Ammon's horn (tissue), 1 donor: ENCODE measurements at regions not wholly inside any gene's neighbourhood (a gene's known extent, or its start where the extent isn't known, plus 50 kb on each side); places are given as distances from the start of the nearest gene placed in this dataset.
"Not testable (repeated sequence)": the region's sequence is repeated elsewhere in the genome, so short reads cannot be mapped to it uniquely, and the experiment has no call there.

Source experiments
- DNase-seq: peaks from one replicate; pipeline ENCODE4 v3.0.0-alpha.2; 2016; ENCODE audit warnings: low spot score

DNA sequence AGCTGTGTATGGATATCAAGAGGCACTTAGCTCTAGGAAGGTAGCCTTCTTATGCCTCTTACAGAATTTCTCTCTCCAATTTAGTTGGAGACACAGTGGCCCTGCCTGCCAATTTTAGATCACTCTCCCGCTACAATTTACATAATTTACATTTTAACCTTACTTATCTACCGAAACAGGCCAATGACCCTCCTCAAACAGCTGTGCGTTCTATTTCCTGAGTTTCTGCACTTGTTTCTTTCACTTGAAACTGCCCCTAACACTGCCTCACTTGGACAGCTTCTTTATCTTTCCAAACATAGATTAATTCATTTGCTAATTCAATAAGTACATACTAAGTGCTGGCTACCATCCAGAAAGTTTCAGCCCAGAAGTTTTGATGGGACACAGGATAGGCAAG is 52.9 kb upstream of the HDDC2 start:
- no peak for DNase-seq

DNA sequence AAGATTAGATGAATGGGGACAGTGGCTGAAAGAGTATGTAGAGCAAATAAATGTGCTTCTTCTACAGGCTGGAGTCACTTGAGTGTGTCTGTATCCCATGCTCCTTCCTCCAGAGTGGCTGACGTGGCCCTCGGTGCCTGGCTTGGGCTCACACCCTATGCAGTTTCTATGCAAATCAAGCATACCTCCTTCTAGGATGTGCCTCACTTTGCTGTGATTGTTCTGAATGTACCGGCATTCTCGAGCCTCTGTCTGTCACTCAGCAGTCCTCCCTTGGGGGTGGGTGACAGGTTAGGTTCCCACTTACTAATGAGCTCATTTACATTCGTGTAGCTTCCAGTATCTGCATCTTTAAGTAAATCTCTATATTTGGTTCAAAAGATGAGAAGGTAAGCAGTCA is 55.1 kb upstream of the HDDC2 start:
- DNase-seq = no peak

DNA sequence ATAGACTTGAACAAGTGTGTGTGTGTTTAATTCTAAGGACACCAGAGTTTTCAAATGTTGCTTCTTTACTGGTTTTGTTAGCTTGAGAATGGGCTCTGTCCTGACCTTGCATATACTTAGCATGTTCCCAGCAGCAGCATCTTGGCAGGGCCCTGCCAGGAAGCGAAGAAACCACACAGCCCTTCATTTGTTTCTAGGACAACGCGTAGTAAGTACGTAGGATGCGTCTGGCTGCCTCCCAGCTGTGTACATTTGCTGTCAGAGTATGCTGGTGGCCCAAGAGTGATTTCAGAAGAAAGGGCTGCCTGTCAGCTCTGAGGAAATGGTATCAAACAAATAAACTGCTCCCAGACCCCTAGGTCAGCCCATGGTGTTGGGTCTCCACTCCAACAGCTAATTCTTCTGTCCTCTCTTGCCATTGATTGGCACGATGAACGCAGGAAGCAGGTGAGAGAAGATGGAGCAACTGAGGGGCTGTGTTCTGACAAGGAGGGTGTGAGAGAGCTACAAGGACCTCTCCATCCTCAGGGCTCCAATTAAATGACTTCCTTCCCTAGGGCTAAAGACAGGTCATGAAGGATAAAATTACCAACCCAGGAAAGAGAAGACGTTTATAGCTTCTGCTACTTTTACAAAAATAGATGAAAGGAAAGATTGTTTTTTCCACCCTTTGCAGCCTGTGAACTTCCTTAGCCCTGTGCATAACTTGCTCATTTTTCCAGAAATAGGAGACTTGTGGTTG is 55.9 kb upstream of the HDDC2 start:
- DNase-seq = peak; percentile 45

DNA sequence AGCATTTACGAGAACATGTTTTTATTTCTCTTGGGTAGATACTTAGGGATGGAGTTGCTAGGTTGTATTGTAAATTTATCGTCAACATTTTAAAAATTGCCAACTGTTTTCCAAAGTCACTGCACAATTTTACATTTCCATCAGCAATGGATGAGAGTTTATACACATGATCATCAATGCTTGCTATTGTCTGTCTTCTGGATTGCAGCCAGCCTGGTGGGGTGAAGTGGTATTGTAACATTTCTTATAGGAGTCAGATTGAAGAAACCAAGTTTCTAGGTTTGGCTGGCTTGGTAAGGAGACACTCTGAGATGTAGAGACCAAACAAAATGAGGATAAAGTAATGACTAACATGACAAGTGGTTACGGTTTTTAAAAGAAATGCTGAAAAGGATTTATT is 57.1 kb upstream of the HDDC2 start:
- no peak for DNase-seq

DNA sequence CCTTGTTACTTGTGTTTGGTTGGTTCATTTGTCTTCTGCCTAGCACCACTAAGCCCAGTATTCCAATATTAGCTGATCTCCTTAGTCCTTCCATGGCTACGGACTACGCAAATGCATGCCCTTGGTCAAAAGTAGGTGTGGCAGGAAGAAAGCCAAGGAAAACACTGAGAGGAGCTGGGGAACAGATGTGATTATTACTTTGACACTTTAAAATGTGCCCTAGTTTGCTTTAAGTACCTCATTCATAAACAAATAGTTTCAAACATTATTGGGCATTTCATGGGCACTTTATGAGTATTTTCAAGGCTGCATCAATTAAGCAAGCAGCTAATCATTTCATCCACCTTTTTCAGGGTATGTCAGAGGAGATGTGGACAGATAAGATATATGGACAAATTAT is 60.1 kb upstream of the HDDC2 start:
- DNase-seq = no peak

DNA sequence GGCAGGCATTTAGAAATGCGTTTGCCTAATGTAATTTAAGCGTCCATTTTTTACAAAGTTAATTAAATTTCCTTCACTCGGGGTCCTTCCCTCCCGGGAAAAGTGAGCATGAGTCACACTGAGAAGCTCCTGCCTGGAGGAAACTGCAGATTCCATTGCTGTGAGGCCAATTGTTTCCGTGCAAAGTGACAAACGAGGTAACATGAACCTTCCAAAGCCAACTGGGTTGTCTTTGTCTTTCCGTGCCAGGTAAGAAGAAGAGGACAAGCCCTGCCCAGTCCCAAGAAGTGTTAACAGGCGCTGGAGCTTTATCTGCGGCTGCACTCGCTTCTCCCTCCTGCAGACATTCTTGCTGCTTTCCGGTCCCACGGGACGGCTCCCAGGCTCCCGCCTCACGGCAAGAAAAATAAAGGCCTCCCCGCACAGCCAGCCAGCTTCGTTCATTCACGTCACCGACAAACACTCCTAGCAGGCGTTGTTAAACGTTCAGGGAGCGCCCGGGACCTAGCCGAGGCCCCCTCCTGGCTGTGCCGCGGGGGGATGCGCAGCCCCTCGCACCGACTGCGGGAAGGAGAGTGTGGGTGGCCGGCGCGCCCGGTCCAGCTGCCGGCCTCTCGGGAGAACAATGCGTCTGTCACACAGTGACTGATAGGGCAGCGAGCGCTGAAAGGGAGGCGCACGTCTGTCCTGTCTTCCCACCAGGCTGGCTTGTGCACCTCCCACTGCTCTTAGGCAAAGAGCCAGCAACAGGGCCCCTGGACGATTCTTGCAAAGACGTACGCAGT is 61.5 kb upstream of the HDDC2 start:
- peak; percentile 39 for DNase-seq

DNA sequence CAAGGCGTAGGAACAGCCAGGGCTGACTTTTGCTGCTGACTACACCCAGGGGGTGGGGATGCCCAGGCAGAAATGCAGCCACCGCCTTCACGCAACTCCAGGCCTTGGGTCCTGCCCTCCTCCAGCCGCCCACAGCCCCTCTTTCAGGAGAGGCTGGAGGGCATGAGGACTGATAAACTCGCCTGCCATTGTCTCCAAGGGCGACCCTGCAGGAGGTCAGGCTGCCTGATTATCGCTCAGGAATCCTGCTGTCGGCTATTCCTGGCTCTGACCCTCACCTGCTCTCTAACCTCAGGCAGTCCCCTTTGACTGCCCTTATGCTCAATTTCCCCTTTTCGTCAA is 62.0 kb upstream of the HDDC2 start:
- DNase-seq = no peak

DNA sequence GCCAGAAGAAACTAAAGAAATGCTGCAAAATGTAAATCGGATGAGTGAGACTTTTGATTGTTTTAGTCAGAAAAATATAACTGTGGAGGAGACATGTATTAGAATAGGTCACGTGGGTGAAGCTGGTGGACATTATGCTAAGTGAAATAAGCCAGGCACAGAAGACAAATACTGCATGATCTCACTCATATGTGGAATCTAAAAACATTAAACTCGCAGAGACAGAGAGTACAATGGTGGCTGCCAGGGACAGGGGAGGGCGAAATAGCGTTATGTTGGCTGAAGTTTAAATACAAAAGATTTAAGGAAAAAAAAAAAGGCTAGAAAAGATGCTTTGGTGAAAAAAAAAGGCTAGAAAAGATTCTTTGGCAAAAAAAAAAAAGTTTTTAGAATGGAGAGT is 63.5 kb upstream of the HDDC2 start:
- no peak for DNase-seq

DNA sequence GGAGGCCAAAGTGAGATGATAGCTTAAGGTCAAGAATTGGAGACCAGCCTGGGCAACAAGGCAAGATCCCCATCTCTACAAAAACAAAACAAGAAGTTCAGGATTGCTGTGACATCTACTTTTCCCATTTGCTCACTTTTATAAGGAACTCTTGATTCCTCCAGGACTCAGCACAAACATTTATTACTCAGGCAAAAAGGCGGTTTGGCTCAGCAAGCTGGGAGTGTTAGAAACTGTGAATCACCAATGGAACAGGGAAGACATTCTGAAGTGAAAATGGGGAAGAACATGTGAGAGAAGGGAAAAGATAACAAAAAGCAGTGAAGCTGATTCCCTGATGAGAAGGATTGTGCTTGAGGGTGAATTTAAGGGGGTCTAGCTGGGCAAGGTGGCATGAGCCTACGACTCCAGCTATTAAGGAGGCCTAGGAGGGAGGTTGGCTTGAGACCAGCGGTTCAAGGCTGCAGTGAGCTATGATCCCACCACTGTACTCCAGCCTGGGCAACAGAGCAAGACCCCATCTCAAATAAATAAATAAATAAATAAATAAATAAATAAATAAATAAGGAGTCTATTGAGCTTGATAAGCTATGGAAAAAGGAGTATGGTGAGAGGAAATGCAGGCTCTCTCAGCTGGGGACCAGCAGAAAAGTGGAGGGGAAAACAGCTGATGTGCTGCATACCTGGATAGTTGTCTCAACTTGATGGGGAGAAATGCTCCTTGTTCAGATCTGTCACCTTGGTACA is 65.4 kb upstream of the HDDC2 start:
- no peak for DNase-seq

DNA sequence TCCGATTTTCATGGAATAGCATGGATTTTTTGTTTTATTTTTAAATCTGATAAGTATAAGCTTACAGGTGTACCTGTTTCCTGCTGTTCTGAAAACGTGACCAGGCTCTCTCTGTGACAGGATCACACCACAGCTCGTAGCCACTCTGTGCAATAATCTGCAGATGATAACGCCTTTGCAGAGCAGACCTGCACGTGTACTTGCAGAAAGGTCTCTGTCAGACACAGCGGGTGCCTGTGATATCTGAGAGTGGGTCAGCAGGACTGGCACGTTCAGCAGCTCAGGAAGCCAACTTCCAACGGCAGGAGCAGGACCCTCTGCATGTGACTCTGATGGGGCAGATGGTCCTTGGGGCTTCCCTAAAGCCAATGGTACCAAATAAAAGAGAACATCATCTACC is 68.6 kb upstream of the HDDC2 start:
- DNase-seq = no peak

DNA sequence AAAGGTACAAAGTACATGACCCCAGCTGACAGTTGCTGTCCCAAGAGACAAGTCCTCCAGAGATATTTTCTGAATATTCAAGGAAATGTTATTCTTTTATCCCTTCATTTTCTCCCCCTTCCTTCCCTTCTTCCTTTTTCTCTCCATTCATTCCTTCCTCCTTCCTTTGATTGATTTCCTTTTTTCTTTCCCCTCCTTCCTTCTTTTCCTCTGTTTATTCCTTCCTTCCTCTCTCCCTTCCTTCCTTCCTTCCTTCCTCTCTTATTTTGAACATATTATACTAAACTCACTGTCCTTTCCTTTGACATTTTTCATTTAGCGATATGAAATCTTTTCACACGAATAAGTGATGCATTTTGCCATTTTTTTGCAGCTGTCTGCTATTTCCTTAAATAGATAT is 73.2 kb upstream of the HDDC2 start:
- no peak for DNase-seq

DNA sequence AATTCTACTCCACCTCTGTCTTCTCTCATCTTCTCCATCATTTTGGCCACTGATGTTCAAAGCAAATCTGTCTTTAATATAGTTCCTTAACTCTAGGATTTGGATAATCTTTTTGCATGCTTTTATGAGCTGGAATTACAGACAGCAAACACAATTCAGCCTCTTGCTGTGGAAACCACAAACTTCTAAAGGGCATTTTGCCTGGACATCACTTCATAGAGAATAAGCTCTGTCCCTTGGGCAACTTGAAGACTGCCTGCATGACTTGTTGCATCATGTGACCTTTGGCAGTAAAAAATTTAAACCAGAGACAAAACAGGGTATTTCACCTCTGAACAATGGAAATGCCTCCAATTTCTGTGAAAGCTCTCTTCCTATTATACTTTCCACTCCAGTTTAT is 74.1 kb upstream of the HDDC2 start:
- no peak for DNase-seq

DNA sequence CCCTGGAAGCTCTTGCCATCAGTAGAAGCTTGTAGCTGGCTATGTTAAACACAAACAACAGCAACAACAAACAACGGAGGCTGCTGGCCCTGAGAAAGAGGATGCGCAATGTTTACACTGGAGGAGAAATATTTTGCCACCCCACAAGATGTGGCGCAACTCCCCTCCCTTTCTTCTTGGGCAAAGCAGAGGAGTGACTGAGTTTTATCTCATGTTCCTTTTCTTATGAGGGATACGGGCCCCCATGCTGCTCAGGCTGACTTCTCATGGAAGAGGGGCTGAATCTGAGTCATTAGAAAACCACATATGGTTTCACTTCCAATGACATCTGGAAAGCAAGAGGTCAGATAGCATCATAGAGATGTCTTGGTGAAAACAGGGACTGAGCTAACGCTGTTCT is 75.9 kb upstream of the HDDC2 start:
- DNase-seq = peak; percentile 12

DNA sequence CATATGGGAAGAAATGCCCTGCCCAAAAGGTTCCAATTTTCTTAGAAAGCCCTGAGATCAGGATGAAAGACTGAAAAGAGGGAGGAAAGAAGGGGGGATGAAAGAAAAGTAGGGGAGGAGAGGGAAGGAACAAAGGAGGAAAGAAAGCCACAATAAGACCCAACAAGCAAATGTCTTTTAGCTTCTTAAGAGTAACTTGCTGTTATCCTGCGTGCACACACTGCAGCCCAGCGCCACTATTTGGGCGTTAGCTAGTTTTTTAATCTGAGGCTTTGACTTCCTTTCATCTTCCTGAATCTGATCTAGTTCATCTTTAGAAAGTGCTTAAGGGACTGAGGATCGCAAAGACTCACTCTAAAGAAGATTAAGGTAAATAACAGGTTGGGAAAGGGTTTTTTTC is 77.4 kb upstream of the HDDC2 start:
- DNase-seq = no peak

DNA sequence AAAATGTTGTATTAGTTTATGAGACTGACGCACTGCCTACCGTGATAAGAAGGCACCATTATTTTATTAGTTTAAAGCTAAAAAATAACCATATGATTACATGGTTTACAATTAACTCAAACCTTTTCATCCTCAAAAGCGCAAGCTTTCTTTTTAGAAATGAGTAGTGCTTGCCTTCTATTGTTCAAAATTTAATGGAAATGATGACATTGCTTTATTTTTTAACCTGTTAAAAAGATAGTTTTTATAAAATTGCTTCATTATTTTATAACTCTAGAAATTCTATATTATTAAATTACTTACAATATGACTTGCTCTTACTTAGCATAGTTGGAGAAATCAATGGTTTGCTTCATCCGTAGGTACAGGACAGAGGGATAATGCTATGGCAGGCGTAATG is 78.7 kb upstream of the HDDC2 start:
- DNase-seq = no peak

DNA sequence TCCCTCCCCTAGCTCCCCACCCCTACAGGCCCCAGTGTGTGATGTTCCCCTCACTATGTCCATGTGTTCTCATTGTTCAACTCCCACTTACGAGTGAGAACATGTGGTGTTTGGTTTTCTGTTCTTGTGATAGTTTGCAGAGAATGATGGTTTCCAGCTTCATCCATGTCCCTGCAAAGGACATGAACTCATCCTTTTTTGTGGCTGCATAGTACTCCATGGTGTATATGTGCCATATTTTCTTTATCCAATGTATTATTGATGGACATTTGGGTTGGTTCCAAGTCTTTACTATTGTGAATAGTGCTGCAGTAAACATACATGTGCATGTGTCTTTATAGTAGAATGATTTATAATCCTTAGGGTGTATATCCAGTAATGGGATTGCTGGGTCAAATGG is 84.6 kb upstream of the HDDC2 start:
- not testable (repeated sequence) for DNase-seq

DNA sequence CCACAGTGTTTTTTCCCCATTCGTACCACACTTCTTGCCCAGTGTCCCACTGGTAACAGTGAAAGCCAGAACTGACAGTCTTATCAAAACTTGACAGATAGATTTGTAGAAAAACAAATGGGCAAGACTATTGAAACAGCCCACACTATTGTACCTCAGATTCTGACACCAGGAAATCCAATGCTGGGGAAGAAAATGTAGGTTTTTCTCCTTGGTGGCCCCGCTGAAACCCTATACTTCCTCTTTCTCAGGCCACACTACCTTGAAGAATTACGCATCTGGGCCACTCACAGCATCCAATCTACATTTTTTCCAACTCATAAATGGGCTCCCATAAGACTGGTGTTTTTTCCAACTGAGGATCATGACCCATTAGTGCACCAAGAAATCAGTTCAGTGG is 90.9 kb upstream of the HDDC2 start:
- DNase-seq = no peak

DNA sequence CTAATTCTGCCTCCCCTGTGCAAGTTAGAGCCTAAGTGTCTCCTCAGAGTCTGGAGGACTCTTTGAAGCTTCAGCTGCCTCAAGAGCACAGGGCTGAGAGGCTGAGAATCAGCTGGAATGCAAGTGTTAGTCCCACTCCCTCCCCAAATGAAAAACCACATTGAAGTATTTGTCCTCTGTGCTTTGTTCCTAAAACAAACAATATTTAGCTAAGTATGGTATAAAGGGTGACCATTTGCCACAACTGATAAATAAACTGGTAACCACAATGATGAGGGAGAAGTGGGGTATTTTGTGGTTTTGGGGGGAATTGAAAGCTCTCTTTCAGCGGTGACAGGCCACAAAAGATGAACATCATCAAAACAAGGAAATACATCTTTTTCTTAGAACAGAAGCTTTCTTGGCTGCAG is 91.7 kb upstream of the HDDC2 start:
- no peak for DNase-seq

DNA sequence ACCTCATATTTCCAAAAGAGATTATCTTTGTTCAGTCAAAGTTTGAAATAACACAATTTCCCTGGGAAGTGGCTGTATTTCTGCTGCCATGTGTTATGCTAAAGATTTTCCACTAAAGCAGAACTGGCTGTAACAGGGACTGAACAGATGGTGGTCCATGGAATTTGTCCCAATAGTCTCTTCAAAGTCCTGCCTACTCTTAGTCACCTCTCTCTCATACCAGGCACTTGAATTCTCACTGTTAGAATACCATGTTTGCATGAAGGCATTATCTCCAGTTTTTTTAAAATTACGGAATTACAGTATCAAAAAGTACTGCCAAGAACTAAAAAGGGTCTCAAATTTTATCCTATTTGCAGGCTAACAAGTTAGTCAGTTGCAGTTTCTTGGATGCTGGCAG is 105.0 kb upstream of the HDDC2 start:
- no peak for DNase-seq

DNA sequence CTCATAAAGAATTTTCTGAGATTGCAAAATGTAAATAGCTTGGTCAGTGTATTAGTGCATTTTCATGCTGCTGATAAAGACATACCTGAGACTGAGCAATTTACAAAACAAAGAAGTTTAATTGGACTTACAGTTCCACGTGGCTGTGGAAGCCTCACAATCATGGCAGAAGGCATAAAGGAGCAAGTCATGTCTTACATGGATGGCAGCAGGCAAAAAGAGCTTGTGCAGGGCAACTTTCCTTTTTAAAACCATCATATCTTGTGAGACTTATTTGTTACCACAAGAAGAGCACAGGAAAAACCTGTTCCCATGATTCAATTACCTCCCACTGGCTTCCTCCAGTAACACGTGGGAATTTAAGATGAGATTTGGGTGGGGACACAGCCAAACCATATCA is 112.7 kb upstream of the HDDC2 start:
- DNase-seq = no peak

DNA sequence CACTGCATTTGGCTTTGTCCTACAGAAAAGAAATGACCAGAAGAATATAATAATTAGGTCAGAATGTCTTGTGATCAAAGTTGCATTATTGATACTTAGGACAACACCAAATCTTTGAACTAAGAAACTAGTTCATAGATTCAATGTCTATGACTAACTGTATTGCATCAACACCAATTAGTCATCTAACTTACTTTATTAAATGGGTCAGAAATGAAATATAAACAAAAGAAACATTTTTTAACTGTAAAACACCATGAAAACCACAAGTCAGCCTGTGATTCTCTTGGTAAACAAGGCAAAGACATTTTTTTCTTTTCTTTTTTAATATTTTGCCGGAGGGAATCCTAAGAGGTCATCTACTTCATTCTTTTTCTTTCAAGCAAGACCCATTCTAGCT is 114.1 kb upstream of the HDDC2 start:
- DNase-seq = no peak

DNA sequence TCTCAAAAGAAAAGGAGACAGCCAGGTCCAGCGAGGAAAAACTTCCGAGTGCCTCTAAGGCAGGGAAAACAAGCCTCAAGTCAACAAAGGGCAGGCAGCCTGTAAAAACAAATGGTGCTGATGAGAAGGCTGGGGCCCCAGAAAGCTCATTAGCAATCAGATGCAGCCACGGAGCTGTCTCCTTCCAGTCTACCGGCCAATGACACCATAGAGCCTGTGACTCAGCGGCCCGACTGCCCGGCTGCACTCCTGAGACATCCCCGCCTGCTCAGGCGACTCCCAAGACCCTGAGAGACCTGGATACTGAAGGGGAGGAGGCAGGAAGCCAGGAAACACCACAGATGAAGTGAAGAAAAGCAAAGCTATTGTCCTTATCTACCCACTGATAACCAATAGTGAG is 120.1 kb upstream of the HDDC2 start:
- peak; percentile 36 for DNase-seq

DNA sequence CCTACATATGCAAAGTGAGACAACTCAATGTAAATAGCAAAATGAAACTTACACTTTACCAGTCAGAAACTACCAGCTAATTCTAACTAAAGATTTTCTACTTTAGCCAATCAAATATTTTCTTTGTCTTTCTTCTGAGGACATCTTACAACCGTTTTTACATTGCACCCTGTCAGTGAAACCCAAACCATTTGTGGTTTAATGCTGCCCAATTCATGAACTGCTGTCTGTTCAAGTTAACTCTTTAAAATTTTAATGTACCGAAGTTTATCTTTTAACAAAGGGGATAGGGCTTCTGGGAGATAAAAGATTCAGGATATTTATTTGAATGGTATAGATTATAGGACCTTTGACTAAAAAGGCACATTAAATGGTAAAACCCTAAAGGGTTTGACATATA is 121.3 kb upstream of the HDDC2 start:
- no peak for DNase-seq
